ENCODE measurements at regions not wholly inside any gene's neighbourhood (a gene's known extent, or its start where the extent isn't known, plus 50 kb on each side); places are given as distances from the start of the nearest gene placed in this dataset.
A peak's percentile ranks its signal among the peaks of the same experiment; 100 is the strongest.

- no peaks in the 10 kb centered on the region for H3K36me3 Mint-ChIP-seq
- Histone ChIP-seq H3K4me3 (ENCODE audit: low read depth, low read length) (no peak overlapping the region), H3K27ac (ENCODE audit: insufficient read depth, low read length, poor library complexity, severe bottlenecking) (no peak overlapping the region), H3K27me3 (ENCODE audit: control insufficient read depth, insufficient read depth, low read length) (no peaks in the 10 kb centered on the region), H3K9me3 (ENCODE audit: control insufficient read depth in 2 of 2, low read length in 2 of 2) (no peaks in the 10 kb centered on the region), H3K36me3 (ENCODE audit: control insufficient read depth, insufficient read depth, low read length) (no peaks in the 10 kb centered on the region), H3K4me1 (ENCODE audit: control insufficient read depth, insufficient read depth, low read length, poor library complexity, severe bottlenecking) (no peaks in the 10 kb centered on the region)
- H3K27ac Mint-ChIP-seq: no peak overlapping the region
- no peak overlapping the region for H3K4me3 Mint-ChIP-seq
- peaks cover 4% of the 10 kb centered on the region for H3K27me3 Mint-ChIP-seq
- ATAC-seq (ENCODE audit: low read depth in 2 of 2) (peak in 1 of 2 donors; percentile 42), DNase-seq (no peak)
- H3K9me3 Mint-ChIP-seq: no peaks in the 10 kb centered on the region
- H3K4me1 Mint-ChIP-seq: peaks cover 0 to 5% (median under 1%) of the 10 kb centered on the region in 4 donors
These were observed 103.5 kb upstream of the CARMIL1 start for GRCh38 chr6:25175681-25176080.

GRCh38 chr6:25176466-25176865 is 102.7 kb upstream of the CARMIL1 start:
- DNase-seq: no peak
- Mint-ChIP-seq H3K36me3 (no peaks in the 10 kb centered on the region), H3K27me3 (peaks cover 4% of the 10 kb centered on the region), H3K27ac (no peak overlapping the region), H3K9me3 (no peaks in the 10 kb centered on the region), H3K4me1 (peaks cover 0 to 5% (median under 1%) of the 10 kb centered on the region in 4 donors), H3K4me3 (no peak overlapping the region)
- Histone ChIP-seq H3K4me1 (ENCODE audit: control insufficient read depth, insufficient read depth, low read length, poor library complexity, severe bottlenecking) (no peaks in the 10 kb centered on the region), H3K4me3 (ENCODE audit: low read depth, low read length) (no peak overlapping the region), H3K36me3 (ENCODE audit: control insufficient read depth, insufficient read depth, low read length) (no peaks in the 10 kb centered on the region), H3K27me3 (ENCODE audit: control insufficient read depth, insufficient read depth, low read length) (no peaks in the 10 kb centered on the region), H3K9me3 (ENCODE audit: control insufficient read depth in 2 of 2, low read length in 2 of 2) (no peaks in the 10 kb centered on the region), H3K27ac (ENCODE audit: insufficient read depth, low read length, poor library complexity, severe bottlenecking) (no peak overlapping the region)
- ATAC-seq (ENCODE audit: low read depth in 2 of 2): no peak

GRCh38 chr6:25177500-25178028 is 101.6 kb upstream of the CARMIL1 start:
- no peaks in the 10 kb centered on the region for H3K9me3 Mint-ChIP-seq
- no peaks in the 10 kb centered on the region for H3K36me3 Mint-ChIP-seq
- H3K36me3 ChIP-seq (ENCODE audit: control insufficient read depth, insufficient read depth, low read length): no peaks in the 10 kb centered on the region
- no peaks in the 10 kb centered on the region for H3K4me1 ChIP-seq (ENCODE audit: control insufficient read depth, insufficient read depth, low read length, poor library complexity, severe bottlenecking)
- no peak for DNase-seq
- peaks cover 0 to 11% (median under 1%) of the 10 kb centered on the region in 4 donors for H3K4me1 Mint-ChIP-seq
- H3K27me3 Mint-ChIP-seq: peaks cover 10% of the 10 kb centered on the region
- no peak overlapping the region for H3K27ac Mint-ChIP-seq
- ATAC-seq (ENCODE audit: low read depth in 2 of 2): no peak
- H3K27me3 ChIP-seq (ENCODE audit: control insufficient read depth, insufficient read depth, low read length): no peaks in the 10 kb centered on the region
- no peaks in the 10 kb centered on the region for H3K9me3 ChIP-seq (ENCODE audit: control insufficient read depth in 2 of 2, low read length in 2 of 2)
- H3K4me3 Mint-ChIP-seq: no peak overlapping the region
- no peak overlapping the region for H3K4me3 ChIP-seq (ENCODE audit: low read depth, low read length)
- no peak overlapping the region for H3K27ac ChIP-seq (ENCODE audit: insufficient read depth, low read length, poor library complexity, severe bottlenecking)

- Histone ChIP-seq H3K9me3 (ENCODE audit: control insufficient read depth in 2 of 2, low read length in 2 of 2) (no peaks in the 10 kb centered on the region), H3K36me3 (ENCODE audit: control insufficient read depth, insufficient read depth, low read length) (no peaks in the 10 kb centered on the region), H3K4me3 (ENCODE audit: low read depth, low read length) (no peak overlapping the region), H3K27ac (ENCODE audit: insufficient read depth, low read length, poor library complexity, severe bottlenecking) (no peak overlapping the region), H3K27me3 (ENCODE audit: control insufficient read depth, insufficient read depth, low read length) (no peaks in the 10 kb centered on the region), H3K4me1 (ENCODE audit: control insufficient read depth, insufficient read depth, low read length, poor library complexity, severe bottlenecking) (no peaks in the 10 kb centered on the region)
- Mint-ChIP-seq H3K9me3 (no peaks in the 10 kb centered on the region), H3K27me3 (peaks cover 10% of the 10 kb centered on the region), H3K4me3 (no peak overlapping the region), H3K4me1 (peaks cover 0 to 8% (median 4%) of the 10 kb centered on the region in 4 donors), H3K27ac (no peak overlapping the region), H3K36me3 (no peaks in the 10 kb centered on the region)
- ATAC-seq (ENCODE audit: low read depth in 2 of 2) (no peak), DNase-seq (no peak)
These were observed 100.7 kb upstream of the CARMIL1 start for GRCh38 chr6:25178336-25179035.

- Mint-ChIP-seq H3K4me3 (no peak overlapping the region), H3K9me3 (peaks cover 0 to 1% (median 0%) of the 10 kb centered on the region in 7 donors), H3K27ac (peak overlapping the region in 1 of 3 donors; percentile 59), H3K4me1 (peaks cover 0 to 7% (median 4%) of the 10 kb centered on the region in 4 donors), H3K27me3 (peaks cover 14% of the 10 kb centered on the region), H3K36me3 (no peaks in the 10 kb centered on the region)
- DNase-seq (no peak), ATAC-seq (ENCODE audit: low read depth in 2 of 2) (no peak)
- H3K4me3 ChIP-seq (ENCODE audit: low read depth, low read length): no peak overlapping the region
- H3K9me3 ChIP-seq (ENCODE audit: control insufficient read depth in 2 of 2, low read length in 2 of 2): no peaks in the 10 kb centered on the region
- no peaks in the 10 kb centered on the region for H3K36me3 ChIP-seq (ENCODE audit: control insufficient read depth, insufficient read depth, low read length)
- H3K4me1 ChIP-seq (ENCODE audit: control insufficient read depth, insufficient read depth, low read length, poor library complexity, severe bottlenecking): no peaks in the 10 kb centered on the region
- H3K27ac ChIP-seq (ENCODE audit: insufficient read depth, low read length, poor library complexity, severe bottlenecking): no peak overlapping the region
- no peaks in the 10 kb centered on the region for H3K27me3 ChIP-seq (ENCODE audit: control insufficient read depth, insufficient read depth, low read length)
These were observed 100.0 kb upstream of the CARMIL1 start for GRCh38 chr6:25179051-25179778.

DNA sequence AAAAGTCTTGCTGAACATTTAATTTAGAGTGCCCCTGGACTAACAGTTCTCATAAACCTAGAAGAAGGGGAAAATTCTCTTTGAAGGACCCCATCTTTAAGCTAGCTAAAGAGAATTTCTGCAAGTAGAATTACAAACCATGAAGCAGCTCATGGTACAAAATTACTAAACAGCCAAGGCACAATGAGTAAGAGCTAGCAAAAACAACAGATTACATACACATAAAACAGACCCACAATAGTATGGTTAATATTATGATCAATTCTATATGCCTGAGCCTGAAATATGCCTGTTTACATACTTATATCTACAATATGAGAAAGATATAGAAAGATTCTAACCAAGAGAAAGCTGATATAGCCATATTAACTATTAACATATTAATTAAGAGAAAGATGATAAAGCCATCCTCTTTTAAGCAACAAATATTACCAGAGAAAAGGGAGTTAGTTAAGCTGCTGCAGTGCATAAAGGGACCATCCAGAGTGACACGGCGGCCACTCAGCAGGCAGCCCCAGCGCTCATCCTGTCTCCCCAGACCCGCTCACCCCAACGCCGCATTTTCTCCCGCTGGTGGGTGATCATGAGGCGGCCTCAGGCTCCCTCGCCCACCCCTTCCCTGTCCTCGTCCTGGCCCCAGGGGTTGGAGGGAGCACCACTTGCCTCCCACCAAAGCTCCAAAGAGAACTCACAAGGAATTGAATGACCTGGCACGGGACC is 98.4 kb upstream of the CARMIL1 start:
- peak overlapping the region in 1 of 3 donors; percentile 11 for H3K27ac Mint-ChIP-seq
- H3K9me3 ChIP-seq (ENCODE audit: control insufficient read depth in 2 of 2, low read length in 2 of 2): no peaks in the 10 kb centered on the region

DNA sequence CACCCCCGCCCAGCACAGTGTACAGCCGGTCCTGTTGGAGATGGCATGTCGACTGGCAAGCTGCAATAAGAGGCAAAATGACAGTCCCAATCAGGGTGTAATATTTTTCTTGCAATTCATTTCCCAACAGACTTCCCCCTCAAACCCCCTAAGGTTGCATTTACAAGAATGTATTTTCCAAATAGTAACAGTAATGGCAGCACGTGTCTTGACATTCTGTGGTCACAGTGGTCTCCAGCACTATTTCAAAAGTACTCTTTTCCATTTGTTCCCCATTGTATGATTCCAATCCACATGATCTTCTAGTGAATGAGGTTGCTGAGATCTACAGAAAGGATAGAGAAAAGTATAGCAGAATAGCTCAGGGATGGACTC is 97.8 kb upstream of the CARMIL1 start:
- Mint-ChIP-seq H3K4me3 (no peak overlapping the region), H3K36me3 (peaks cover under 1% of the 10 kb centered on the region), H3K27me3 (peaks cover 21% of the 10 kb centered on the region), H3K27ac (peak overlapping the region in 1 of 3 donors; percentile 11), H3K4me1 (peaks cover 0 to 7% (median 3%) of the 10 kb centered on the region in 4 donors), H3K9me3 (peaks cover 0 to 1% (median 0%) of the 10 kb centered on the region in 7 donors)
- Histone ChIP-seq H3K36me3 (ENCODE audit: control insufficient read depth, insufficient read depth, low read length) (no peaks in the 10 kb centered on the region), H3K9me3 (ENCODE audit: control insufficient read depth in 2 of 2, low read length in 2 of 2) (no peaks in the 10 kb centered on the region), H3K4me1 (ENCODE audit: control insufficient read depth, insufficient read depth, low read length, poor library complexity, severe bottlenecking) (no peaks in the 10 kb centered on the region), H3K4me3 (ENCODE audit: low read depth, low read length) (no peak overlapping the region), H3K27ac (ENCODE audit: insufficient read depth, low read length, poor library complexity, severe bottlenecking) (no peak overlapping the region), H3K27me3 (ENCODE audit: control insufficient read depth, insufficient read depth, low read length) (no peaks in the 10 kb centered on the region)
- ATAC-seq (ENCODE audit: low read depth in 2 of 2) (no peak), DNase-seq (no peak)

More for the DNA sequence above, 98.4 kb upstream of the CARMIL1 start:
- H3K36me3 Mint-ChIP-seq: no peaks in the 10 kb centered on the region
- no peak overlapping the region for H3K4me3 Mint-ChIP-seq
- H3K27me3 Mint-ChIP-seq: peaks cover 16% of the 10 kb centered on the region
- Histone ChIP-seq H3K4me1 (ENCODE audit: control insufficient read depth, insufficient read depth, low read length, poor library complexity, severe bottlenecking) (no peaks in the 10 kb centered on the region), H3K27ac (ENCODE audit: insufficient read depth, low read length, poor library complexity, severe bottlenecking) (no peak overlapping the region), H3K36me3 (ENCODE audit: control insufficient read depth, insufficient read depth, low read length) (no peaks in the 10 kb centered on the region), H3K4me3 (ENCODE audit: low read depth, low read length) (no peak overlapping the region), H3K27me3 (ENCODE audit: control insufficient read depth, insufficient read depth, low read length) (no peaks in the 10 kb centered on the region)
- ATAC-seq (ENCODE audit: low read depth in 2 of 2) (no peak), DNase-seq (no peak)
- peaks cover 0 to 1% (median 0%) of the 10 kb centered on the region in 7 donors for H3K9me3 Mint-ChIP-seq
- H3K4me1 Mint-ChIP-seq: peaks cover 0 to 7% (median 3%) of the 10 kb centered on the region in 4 donors
